BJ (cell line): ENCODE measurements at regions not wholly inside any gene's neighbourhood (a gene's known extent, or its start where the extent isn't known, plus 50 kb on each side); places are given as distances from the start of the nearest gene placed in this dataset.

Experiments
- CTCF ChIA-PET: fragments of 350-600 bp; formaldehyde crosslinking; extraction: SDS; loops from one replicate; lab custom pipeline; 2021; ENCODE audit warnings: antibody characterized with exemption, inconsistent platforms; lab: Yijun Ruan, JAX
- POLR2A ChIA-PET: fragments of 300-600 bp; sonication (Branson Sonifier 250); formaldehyde crosslinking; extraction: SDS; loops from one replicate; lab custom pipeline; 2021; ENCODE audit warnings: antibody characterized with exemption; lab: Charles Lee
- DNase-seq: peaks from one replicate; pipeline ENCODE4 v3.0.0-alpha.2; 2011; ENCODE audit warnings: low read depth
- H3K27me3 ChIP-seq: 2 replicates; pipeline ENCODE4 v1.6.0; 2011; ENCODE audit warnings: low read length; ENCODE audit not compliant: control insufficient read depth, insufficient read depth
- H3K36me3 ChIP-seq: 2 replicates; pipeline ENCODE4 v1.5.1; 2011; ENCODE audit warnings: low read length; ENCODE audit not compliant: control insufficient read depth, insufficient read depth
- H3K4me3 ChIP-seq: 2 replicates; pipeline ENCODE4 v1.5.1; 2011; ENCODE audit warnings: low read depth, mild to moderate bottlenecking, control low read depth, low read length
- CTCF ChIP-seq: IDR thresholded peaks from 2 replicates; pipeline ENCODE4 v1.5.1; 2011; ENCODE audit warnings: low read depth, mild to moderate bottlenecking, control low read depth, inconsistent platforms, low read length, moderate library complexity; ENCODE audit not compliant: insufficient read depth

DNA sequence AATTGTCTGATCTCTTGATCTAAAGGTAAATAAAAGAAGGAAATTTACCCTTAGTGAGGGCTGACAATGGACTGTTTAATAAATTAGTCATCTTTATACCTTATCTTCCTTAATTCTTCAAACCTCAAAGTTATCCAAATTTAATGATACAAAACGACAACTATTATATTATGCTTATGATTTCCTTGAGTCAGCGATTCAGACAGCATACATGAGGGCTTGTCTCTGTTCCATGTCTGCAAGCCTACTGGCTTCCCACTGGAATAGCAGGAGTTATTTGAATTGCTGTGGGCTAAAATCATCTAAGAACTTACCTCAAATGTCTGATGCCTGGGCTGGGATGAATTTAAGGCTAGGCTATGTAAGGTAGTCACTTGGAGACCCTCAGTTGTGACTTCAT lies 197.2 kb upstream of the MDGA2 start:
- no peaks in the 10 kb centered on the region for H3K27me3 ChIP-seq

DNA sequence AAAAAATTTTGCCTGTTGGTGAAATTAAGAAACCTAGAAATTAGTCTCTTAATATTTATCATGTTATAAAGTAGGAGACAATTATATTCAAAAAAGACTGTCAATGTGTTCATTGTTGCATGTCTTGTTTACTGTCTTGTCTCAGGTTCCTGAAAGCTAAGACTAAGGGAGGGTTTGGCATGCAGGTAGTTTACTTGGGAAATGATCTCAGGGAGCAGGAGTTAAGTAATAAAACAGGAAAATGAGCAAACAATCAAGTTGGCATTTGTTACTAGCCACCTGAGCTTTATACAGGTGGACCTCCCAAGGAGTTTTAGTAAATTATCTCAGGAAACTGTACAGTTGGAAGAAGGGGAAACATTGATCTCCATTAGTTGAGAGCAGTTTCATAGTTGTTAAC lies 188.0 kb upstream of the MDGA2 start:
- Histone ChIP-seq H3K27me3 (no peaks in the 10 kb centered on the region), H3K4me3 (no peak overlapping the region), H3K36me3 (no peaks in the 10 kb centered on the region)
- POLR2A ChIA-PET: no interaction called here
- no peak for DNase-seq
- no peak for TF ChIP-seq CTCF
- CTCF ChIA-PET: no interaction called here

More for the DNA sequence above, 197.2 kb upstream of the MDGA2 start:
- no peaks in the 10 kb centered on the region for H3K36me3 ChIP-seq
- ChIA-PET POLR2A (no interaction called here), CTCF (no interaction called here)
- no peak for DNase-seq
- H3K4me3 ChIP-seq: no peak overlapping the region
- TF ChIP-seq CTCF: no peak

DNA sequence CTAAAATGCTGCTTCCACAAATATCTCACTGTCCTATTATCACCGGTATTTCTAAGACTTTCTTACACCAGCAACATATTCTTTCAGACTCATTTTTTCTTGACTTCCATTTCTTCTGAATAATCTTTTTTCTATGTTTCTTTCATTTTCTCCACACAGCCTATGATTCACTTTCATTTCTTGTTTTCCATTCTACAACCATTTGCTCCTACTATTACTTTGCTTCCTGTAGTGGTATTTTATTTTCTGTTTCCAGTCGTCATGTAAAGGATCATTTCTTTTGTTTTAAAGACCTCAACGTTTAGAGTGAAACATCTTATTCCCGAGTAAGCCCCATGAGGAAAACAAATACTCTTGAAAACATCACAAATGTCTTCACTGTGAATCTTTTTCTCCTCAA lies 182.2 kb upstream of the MDGA2 start:
- POLR2A ChIA-PET: no interaction called here

DNA sequence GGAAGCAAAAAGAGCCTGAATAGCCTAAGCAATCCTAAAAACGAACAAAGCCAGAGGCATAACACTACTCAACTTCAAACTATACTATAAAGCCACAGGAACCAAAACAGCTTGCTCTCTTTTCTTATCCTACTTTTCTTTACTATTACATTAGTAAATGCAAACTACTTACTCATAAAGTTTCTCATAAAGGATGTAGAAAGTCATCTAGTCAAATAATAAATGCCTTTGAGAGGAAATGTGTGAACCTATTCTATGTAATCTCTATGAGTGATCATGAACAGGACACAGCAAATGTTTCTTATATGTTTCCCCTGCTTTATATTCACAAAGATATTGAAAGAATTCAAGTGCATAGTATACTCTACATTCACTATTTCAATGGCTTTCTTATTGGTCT lies 176.9 kb upstream of the MDGA2 start:
- TF ChIP-seq CTCF: no peak
- no peak for DNase-seq
- CTCF ChIA-PET: no interaction called here
- POLR2A ChIA-PET: no interaction called here
- no peaks in the 10 kb centered on the region for H3K27me3 ChIP-seq
- H3K36me3 ChIP-seq: no peaks in the 10 kb centered on the region
- no peak overlapping the region for H3K4me3 ChIP-seq

More for the DNA sequence above, 182.2 kb upstream of the MDGA2 start:
- no peak for TF ChIP-seq CTCF
- CTCF ChIA-PET: no interaction called here
- no peaks in the 10 kb centered on the region for H3K27me3 ChIP-seq
- no peaks in the 10 kb centered on the region for H3K36me3 ChIP-seq
- DNase-seq: no peak
- no peak overlapping the region for H3K4me3 ChIP-seq

- H3K36me3 ChIP-seq: no peaks in the 10 kb centered on the region
- H3K27me3 ChIP-seq: no peaks in the 10 kb centered on the region
- POLR2A ChIA-PET: no interaction called here
- H3K4me3 ChIP-seq: no peak overlapping the region
- no peak for DNase-seq
- CTCF ChIA-PET: no interaction called here
- TF ChIP-seq CTCF: no peak
Measured at GRCh38 chr14:47846008-47846407, 170.6 kb upstream of the MDGA2 start.
